ENCODE measurements at regions not wholly inside any gene's neighbourhood (a gene's known extent, or its start where the extent isn't known, plus 50 kb on each side); places are given as distances from the start of the nearest gene placed in this dataset.

- no peak overlapping the region for H3K4me3 ChIP-seq (replicated peaks; ENCODE audit: insufficient read depth, low read length)
- DNase-seq (ENCODE audit: low read depth in 1 of 2, low spot score in 1 of 2): no peak
- TF ChIP-seq SPI1 (IDR thresholded peaks at IDR 0.05; ENCODE audit: borderline replicate concordance, low read depth) (no peak), GABPA (IDR thresholded peaks at IDR 0.05; ENCODE audit: low read depth) (no peak)
- H3K27ac ChIP-seq (replicated peaks): no peak overlapping the region
- no peaks in the 10 kb centered on the region for H3K27me3 ChIP-seq (ENCODE audit: insufficient read depth, poor library complexity, severe bottlenecking)
Observed at GRCh38 chr2:12834239-12834638, 117.5 kb downstream of the TRIB2 start.

- Histone ChIP-seq H3K27ac (replicated peaks) (no peak overlapping the region), H3K27me3 (ENCODE audit: insufficient read depth, poor library complexity, severe bottlenecking) (no peaks in the 10 kb centered on the region), H3K4me3 (replicated peaks; ENCODE audit: insufficient read depth, low read length) (no peak overlapping the region)
- DNase-seq (ENCODE audit: low read depth in 1 of 2, low spot score in 1 of 2): peak in 1 of 2 experiments; percentile 6
- TF ChIP-seq GABPA (IDR thresholded peaks at IDR 0.05; ENCODE audit: low read depth) (no peak), SPI1 (IDR thresholded peaks at IDR 0.05; ENCODE audit: borderline replicate concordance, low read depth) (peak; percentile 76; the same call in 1 of the 2 replicates)
Observed at GRCh38 chr2:12835733-12836132, 119.0 kb downstream of the TRIB2 start.

- Histone ChIP-seq H3K4me3 (replicated peaks; ENCODE audit: insufficient read depth, low read length) (no peak overlapping the region), H3K27ac (replicated peaks) (no peak overlapping the region), H3K27me3 (ENCODE audit: insufficient read depth, poor library complexity, severe bottlenecking) (no peaks in the 10 kb centered on the region)
- DNase-seq (ENCODE audit: low read depth in 1 of 2, low spot score in 1 of 2): no peak
- TF ChIP-seq REST (IDR thresholded peaks at IDR 0.05; ENCODE audit: insufficient replicate concordance, low read depth): no peak
- TF ChIP-seq SPI1 (IDR thresholded peaks at IDR 0.05; ENCODE audit: borderline replicate concordance, low read depth): no peak
- TF ChIP-seq POLR2AphosphoS5 (IDR thresholded peaks at IDR 0.05; ENCODE audit: low read depth): no peak
- no peak for TF ChIP-seq CTCF (IDR thresholded peaks at IDR 0.05; ENCODE audit: insufficient read depth, low read length)
- no peak for TF ChIP-seq GABPA (IDR thresholded peaks at IDR 0.05; ENCODE audit: low read depth)
Observed at GRCh38 chr2:12839339-12839738, 122.6 kb downstream of the TRIB2 start.

GRCh38 chr2:12841021-12841420 is 124.3 kb downstream of the TRIB2 start:
- TF ChIP-seq REST (IDR thresholded peaks at IDR 0.05; ENCODE audit: insufficient replicate concordance, low read depth) (no peak), CTCF (IDR thresholded peaks at IDR 0.05; ENCODE audit: insufficient read depth, low read length) (no peak), POLR2AphosphoS5 (IDR thresholded peaks at IDR 0.05; ENCODE audit: low read depth) (no peak), GABPA (IDR thresholded peaks at IDR 0.05; ENCODE audit: low read depth) (no peak), SPI1 (IDR thresholded peaks at IDR 0.05; ENCODE audit: borderline replicate concordance, low read depth) (no peak)
- no peaks in the 10 kb centered on the region for H3K27me3 ChIP-seq (ENCODE audit: insufficient read depth, poor library complexity, severe bottlenecking)
- H3K27ac ChIP-seq (replicated peaks): no peak overlapping the region
- H3K4me3 ChIP-seq (replicated peaks; ENCODE audit: insufficient read depth, low read length): no peak overlapping the region
- DNase-seq (ENCODE audit: low read depth in 1 of 2, low spot score in 1 of 2): no peak

- no peak for TF ChIP-seq GABPA (IDR thresholded peaks at IDR 0.05; ENCODE audit: low read depth)
- TF ChIP-seq SPI1 (IDR thresholded peaks at IDR 0.05; ENCODE audit: borderline replicate concordance, low read depth): no peak
- no peak for TF ChIP-seq CTCF (IDR thresholded peaks at IDR 0.05; ENCODE audit: insufficient read depth, low read length)
- no peak for TF ChIP-seq REST (IDR thresholded peaks at IDR 0.05; ENCODE audit: insufficient replicate concordance, low read depth)
- TF ChIP-seq POLR2AphosphoS5 (IDR thresholded peaks at IDR 0.05; ENCODE audit: low read depth): no peak
- Histone ChIP-seq H3K27me3 (ENCODE audit: insufficient read depth, poor library complexity, severe bottlenecking) (no peaks in the 10 kb centered on the region), H3K4me3 (replicated peaks; ENCODE audit: insufficient read depth, low read length) (no peak overlapping the region), H3K27ac (replicated peaks) (no peak overlapping the region)
- no peak for DNase-seq (ENCODE audit: low read depth in 1 of 2, low spot score in 1 of 2)
Observed at GRCh38 chr2:12842917-12843316, 126.2 kb downstream of the TRIB2 start.
